ENCODE measurements at regions not wholly inside any gene's neighbourhood (a gene's known extent, or its start where the extent isn't known, plus 50 kb on each side); places are given as distances from the start of the nearest gene placed in this dataset.

DNA sequence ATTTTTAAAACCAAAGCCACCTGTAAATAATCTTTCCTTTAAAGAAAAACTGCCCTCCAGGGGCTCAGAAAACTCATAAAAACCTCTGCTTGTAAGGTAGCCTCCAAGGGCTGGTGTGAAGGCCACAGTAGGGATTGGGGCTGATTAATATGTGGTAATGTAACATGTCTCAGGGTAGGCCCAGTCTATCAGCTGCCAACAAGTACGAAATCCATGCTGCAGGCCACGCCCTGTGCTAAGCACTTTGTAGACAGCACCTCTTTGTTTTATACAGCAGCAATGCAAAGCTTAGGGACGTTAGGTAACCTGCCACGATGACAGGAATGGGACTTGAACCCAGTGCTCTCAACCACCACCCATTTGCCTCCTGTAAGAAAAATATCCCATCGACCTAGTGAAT lies 65.6 kb upstream of the PRICKLE2 start:
- TF ChIP-seq PAWR (CRISPR knock-in tag; IDR thresholded peaks at IDR 0.05; ENCODE audit: borderline replicate concordance) (no peak), RAD51 (IDR thresholded peaks at IDR 0.05; ENCODE audit: borderline replicate concordance) (no peak), AHR (CRISPR knock-in tag; IDR thresholded peaks at IDR 0.05) (no peak), KDM4B (CRISPR knock-in tag; IDR thresholded peaks at IDR 0.05) (no peak), SOX13 (IDR thresholded peaks at IDR 0.05) (no peak), SOX13 (CRISPR knock-in tag; conservative IDR thresholded peaks at IDR 0.05 in 1 of 2, IDR thresholded peaks at IDR 0.05 in 1 of 2) (no peak), JARID2 (CRISPR knock-in tag; IDR thresholded peaks at IDR 0.05; ENCODE audit: insufficient replicate concordance) (no peak), ZSCAN29 (CRISPR knock-in tag; conservative IDR thresholded peaks at IDR 0.05) (no peak), ZIK1 (CRISPR knock-in tag; IDR thresholded peaks at IDR 0.05; ENCODE audit: borderline replicate concordance, low read depth) (no peak), NR2C2 (CRISPR knock-in tag; IDR thresholded peaks at IDR 0.05; ENCODE audit: borderline replicate concordance) (no peak), NRL (CRISPR knock-in tag; IDR thresholded peaks at IDR 0.05; ENCODE audit: borderline replicate concordance) (no peak), PHB2 (IDR thresholded peaks at IDR 0.05; ENCODE audit: partially characterized antibody) (no peak)
- TF ChIP-seq, protein P1, sequence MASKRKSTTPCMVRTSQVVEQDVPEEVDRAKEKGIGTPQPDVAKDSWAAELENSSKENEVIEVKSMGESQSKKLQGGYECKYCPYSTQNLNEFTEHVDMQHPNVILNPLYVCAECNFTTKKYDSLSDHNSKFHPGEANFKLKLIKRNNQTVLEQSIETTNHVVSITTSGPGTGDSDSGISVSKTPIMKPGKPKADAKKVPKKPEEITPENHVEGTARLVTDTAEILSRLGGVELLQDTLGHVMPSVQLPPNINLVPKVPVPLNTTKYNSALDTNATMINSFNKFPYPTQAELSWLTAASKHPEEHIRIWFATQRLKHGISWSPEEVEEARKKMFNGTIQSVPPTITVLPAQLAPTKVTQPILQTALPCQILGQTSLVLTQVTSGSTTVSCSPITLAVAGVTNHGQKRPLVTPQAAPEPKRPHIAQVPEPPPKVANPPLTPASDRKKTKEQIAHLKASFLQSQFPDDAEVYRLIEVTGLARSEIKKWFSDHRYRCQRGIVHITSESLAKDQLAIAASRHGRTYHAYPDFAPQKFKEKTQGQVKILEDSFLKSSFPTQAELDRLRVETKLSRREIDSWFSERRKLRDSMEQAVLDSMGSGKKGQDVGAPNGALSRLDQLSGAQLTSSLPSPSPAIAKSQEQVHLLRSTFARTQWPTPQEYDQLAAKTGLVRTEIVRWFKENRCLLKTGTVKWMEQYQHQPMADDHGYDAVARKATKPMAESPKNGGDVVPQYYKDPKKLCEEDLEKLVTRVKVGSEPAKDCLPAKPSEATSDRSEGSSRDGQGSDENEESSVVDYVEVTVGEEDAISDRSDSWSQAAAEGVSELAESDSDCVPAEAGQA (IDR thresholded peaks at IDR 0.05; ENCODE audit: low read depth): no peak
- TF ChIP-seq, protein P1 (CRISPR knock-in tag; IDR thresholded peaks at IDR 0.05; ENCODE audit: borderline replicate concordance): no peak
- intact Hi-C loops (cut with micrococcal nuclease; ENCODE audit: unreplicated experiment) (no loop called here), in situ Hi-C loops (cut with HindIII; ENCODE audit: extremely low pct_ligation_motif_present, low pct_unique_long_range_greater_than_20kb) (no loop called here)
- H3K79me2 ChIP-seq (ENCODE audit: insufficient read depth, low read length): no peaks in the 10 kb centered on the region
- H3K9me3 ChIP-seq (ENCODE audit: low read length): no peaks in the 10 kb centered on the region
- WGBS (ENCODE audit: low lambda C conversion rate): 19% methylated on average over 5 of the region's 5 CpGs
- 0 out of 5 replicates have a peak, but pooled peaks cover 0 to 3% of the 10 kb centered on the region in 2 experiments for H3K27me3 ChIP-seq (ENCODE audit: control insufficient read depth in 1 of 2, insufficient read depth in 2 of 2, low read length in 2 of 2)
- no peak overlapping the region for H3K4me2 ChIP-seq (ENCODE audit: low read depth, low read length)
- no peak for FAIRE-seq
- no peaks in the 10 kb centered on the region for H3K36me3 ChIP-seq (replicated peaks in 1 of 2; ENCODE audit: control insufficient read depth in 1 of 2, insufficient read depth in 2 of 2, low read length in 2 of 2)
- no peaks in the 10 kb centered on the region for H3K4me1 ChIP-seq (ENCODE audit: insufficient read depth, low read length)
- H2AFZ ChIP-seq (ENCODE audit: low read length): no peak overlapping the region
- POLR2A ChIA-PET: no interaction called here
- DNase-seq (ENCODE audit: low spot score): no peak
- H4K20me1 ChIP-seq (ENCODE audit: insufficient read depth, low read length): no peaks in the 10 kb centered on the region
- H3K27ac ChIP-seq (ENCODE audit: extremely low read length, insufficient read depth, low read length): no peak overlapping the region
- CTCF ChIA-PET (ENCODE audit: low intra/inter-chr PET ratio, low total read pairs): no interaction called here
- H3K4me3 ChIP-seq (replicated peaks in 1 of 3; ENCODE audit: insufficient read depth in 1 of 3, low read depth in 2 of 3, low read length in 3 of 3): no peak overlapping the region
- no TSS peak for BruUV-seq (replicated peaks)
- no peak overlapping the region for H3K9ac ChIP-seq (ENCODE audit: insufficient read depth, low read depth, low read length)
- ATAC-seq: no peak

All from HepG2 (cell line).